Left forelimb (tissue), 1 donor: ENCODE measurements at regions not wholly inside any gene's neighbourhood (a gene's known extent, or its start where the extent isn't known, plus 50 kb on each side); places are given as distances from the start of the nearest gene placed in this dataset.

Experiments
- DNase-seq: peaks from one replicate; pipeline ENCODE4 v3.0.0-alpha.2; 2018; ENCODE audit warnings: low spot score

DNA sequence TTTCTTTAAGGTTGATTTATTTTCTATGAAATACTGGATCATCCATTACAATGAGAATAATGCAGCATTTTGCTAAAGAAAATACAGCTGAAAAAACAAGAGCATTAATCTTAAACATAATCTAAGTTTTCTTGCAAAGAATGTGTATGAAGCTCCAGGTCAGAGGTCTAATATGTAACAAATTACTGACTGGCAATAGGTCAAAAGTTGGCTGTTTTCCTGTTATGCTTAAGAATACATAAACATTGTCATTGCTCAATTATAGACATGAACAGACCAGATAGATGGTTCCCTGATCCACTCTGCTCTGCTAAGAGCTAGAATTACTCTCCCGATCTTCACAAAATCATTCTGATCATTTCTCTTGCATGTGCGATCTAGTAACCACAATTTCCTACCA lies 718.6 kb downstream of the PDHA2 start:
- no peak for DNase-seq

DNA sequence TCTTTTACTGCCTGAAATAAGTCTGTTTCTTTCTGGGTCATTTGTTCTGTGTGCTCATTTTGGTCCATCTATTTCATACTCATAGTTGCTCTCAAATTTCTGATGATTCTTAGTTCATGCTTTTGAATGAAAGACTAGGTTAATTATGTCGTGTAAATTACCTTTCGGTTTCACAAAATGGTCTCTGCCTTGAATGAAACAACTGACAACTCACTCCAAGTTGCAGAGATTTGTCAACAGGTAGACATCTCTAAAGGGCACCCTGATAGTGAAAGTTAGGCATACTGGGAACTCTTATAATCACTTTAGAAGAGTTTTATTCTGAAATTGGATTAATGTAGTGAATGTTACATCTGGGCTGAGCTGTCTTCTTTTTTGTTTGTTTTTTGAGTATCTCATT lies 726.9 kb downstream of the PDHA2 start:
- DNase-seq, result no peak

DNA sequence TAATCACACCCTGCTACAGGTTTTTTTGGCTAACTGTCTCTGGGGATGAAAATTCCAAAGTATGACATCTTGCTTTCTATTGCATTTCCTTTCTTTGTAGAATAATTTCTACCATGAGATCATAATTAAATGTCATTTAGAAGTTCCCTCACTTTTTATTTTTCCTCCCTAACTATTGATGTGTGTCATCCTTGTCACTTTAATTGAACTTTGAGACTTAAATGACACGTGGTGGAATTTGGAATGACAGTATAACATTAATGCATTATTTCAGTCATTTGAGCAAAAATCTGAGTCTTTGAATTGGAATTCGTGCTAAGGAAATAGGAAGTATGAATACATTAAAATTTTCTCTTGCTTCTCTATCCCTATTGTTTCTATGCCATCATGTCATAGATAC lies 745.4 kb downstream of the PDHA2 start:
- no peak for DNase-seq

- no peak for DNase-seq
Measured at GRCh38 chr4:96593422-96593821, 753.5 kb downstream of the PDHA2 start.

DNA sequence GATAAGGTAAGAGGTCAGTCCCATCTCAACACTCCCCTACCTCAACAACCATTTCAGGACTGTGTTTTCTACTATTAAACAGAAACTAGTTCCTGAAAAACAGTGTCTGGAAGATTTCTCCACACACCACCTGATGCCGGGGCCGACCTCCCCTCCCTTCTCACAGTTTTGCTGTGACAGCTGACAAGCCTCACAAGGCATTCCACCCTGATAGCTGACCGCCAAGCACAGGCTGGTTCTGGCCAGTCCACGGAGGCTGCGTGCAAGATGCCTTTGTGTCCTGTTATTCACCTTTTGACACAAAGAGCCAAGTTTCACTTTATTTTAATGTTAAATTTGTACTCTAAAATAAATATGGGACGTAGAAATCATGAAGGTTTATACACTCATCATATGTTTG lies 758.6 kb downstream of the PDHA2 start:
- no peak for DNase-seq

GRCh38 chr4:96599752-96600151 lies 759.9 kb downstream of the PDHA2 start:
- DNase-seq, result no peak

GRCh38 chr4:96602661-96603060 lies 762.8 kb downstream of the PDHA2 start:
- no peak for DNase-seq

GRCh38 chr4:96603641-96604040 lies 763.7 kb downstream of the PDHA2 start:
- DNase-seq, result no peak

GRCh38 chr4:96606451-96606850 lies 766.6 kb downstream of the PDHA2 start:
- DNase-seq, result no peak

- DNase-seq, result no peak
Measured at GRCh38 chr4:96626023-96626422, 786.1 kb downstream of the PDHA2 start.

- no peak for DNase-seq
Measured at GRCh38 chr4:96630839-96631238, 790.9 kb downstream of the PDHA2 start.

DNA sequence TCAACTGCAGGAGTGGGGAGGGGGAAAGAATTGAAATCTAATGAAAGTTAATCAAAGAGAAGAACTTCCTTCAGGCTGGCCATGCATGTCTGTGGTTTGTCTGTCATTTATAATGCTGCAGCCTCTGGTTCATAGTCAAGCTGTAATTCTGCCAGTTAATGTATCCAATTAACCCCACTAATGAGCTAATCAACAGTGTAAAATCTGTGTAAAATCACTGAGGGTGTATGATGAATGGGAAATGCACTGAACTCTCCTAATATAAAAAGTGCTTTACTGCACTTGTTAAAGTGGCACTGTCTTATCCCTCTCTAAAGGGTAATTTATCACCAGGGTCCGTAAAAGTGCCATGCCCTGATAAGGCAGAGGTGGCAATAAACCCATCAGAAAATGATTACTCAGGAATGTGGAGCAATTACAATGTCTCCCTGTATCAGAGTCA lies 798.1 kb downstream of the PDHA2 start:
- DNase-seq, result no peak

DNA sequence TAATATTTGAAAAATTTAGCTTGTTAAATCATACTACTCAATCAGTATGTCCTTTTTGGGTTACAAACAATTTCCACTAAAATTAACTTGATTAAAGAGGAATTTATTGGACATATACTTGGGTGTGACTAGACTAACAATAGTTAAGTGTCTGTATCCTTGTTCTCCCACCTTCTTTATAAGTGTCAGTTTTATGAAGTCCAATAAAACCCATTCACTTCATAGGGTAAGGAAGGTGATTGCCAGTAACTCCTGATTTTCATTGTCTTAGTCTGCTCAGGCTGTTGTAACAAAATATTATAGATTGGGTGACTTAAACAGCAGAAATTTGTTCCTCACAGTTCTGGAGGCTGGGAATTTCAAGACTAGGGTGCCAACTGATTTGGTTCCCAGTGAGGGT lies 800.0 kb downstream of the PDHA2 start:
- DNase-seq, result no peak

DNA sequence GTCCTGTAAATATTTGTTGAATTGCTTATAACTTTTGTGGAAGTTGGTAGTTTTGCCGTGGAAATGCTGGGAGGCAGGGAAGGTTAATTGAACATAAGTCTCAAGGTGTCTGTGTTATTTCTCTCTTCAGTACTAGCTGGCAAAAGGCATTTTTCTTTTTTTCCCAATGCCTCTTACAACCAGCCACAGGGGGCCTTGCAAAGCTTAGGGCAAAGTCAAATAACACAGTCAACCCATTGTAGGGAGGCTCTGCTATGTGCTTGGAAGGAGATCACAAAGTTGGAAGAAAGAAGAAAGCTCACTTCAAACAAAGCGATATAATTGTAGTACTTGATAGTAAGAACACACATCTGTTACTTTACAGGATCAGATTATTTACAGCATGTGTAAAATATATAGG lies 802.6 kb downstream of the PDHA2 start:
- no peak for DNase-seq

- DNase-seq, result no peak
Measured at GRCh38 chr4:96646146-96646545, 806.3 kb downstream of the PDHA2 start.

DNA sequence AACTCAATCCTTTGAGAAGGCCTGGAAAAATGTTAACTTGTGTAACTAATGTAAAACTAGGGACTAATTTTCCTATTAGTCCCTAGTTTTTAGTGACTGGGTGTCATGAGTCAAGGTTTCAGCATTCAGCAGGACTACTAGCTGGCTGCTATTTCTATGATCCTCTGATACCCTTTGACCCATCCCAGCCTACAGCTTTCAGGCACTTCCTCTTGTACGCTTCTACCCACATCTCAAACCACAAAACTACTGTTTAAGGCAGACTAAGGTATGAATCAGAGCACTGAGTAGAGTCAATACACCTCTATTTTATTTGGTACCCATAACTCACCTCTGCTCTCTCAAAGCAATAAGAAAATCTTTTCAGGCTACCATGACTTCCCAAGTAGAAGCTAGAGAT lies 809.6 kb downstream of the PDHA2 start:
- DNase-seq, result no peak

DNA sequence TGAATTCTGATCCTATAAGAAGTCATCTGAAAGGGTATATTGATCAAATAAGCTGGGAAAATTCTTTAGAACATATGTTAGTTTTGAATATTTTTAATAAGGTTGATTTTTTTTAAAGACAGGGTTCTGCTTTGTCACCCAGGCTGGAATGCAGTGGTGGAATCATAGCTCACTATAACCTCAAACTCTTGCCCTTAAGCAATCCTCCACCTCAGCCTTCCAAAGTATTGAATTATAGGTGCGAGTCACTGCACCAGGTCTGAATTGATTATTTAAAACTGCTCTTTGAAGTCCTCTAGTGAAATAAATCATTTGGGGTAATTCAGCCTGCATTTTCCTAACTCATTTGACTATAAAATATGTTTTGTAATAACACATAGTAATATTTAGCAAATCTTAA lies 812.3 kb downstream of the PDHA2 start:
- no peak for DNase-seq

- DNase-seq, result no peak
Measured at GRCh38 chr4:96652821-96653220, 812.9 kb downstream of the PDHA2 start.

DNA sequence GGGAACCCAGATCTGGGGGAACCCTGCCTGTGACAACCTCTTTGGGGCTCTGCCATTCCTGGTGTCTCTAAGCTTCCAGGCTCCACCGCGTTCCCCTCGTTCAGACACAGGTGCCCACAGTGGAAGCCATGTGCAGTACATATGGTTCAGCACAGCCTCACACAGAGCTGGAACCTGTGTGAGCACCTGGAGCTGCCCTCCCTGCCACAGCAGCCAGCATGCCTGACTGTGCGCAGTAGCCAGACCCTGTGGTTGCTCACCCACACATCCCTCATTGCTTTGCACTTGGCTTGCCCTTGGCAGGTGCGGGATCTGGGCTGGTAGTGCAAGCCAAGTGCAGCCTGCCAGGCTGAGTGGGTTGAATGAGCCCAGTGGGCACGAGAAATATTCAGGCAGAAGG lies 814.2 kb downstream of the PDHA2 start:
- no peak for DNase-seq

DNA sequence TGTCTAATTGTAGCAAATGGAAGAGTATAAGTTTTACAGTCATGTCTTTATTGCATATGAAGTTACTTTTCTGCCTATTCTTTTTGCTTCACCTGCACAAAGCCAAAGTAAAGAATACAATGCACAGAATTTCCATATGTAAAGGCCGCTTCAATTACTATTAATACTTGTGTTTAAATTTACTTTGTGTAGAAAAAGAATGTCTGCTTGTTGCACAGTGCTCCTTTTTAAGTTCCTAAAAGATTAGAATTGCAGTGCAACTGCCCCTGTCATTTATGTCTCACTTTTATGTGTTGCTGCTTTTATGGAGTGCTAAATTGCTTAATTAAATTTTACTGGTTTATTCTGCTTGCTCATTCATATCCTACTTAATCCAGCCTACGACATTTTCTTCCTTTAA lies 830.5 kb downstream of the PDHA2 start:
- no peak for DNase-seq

DNA sequence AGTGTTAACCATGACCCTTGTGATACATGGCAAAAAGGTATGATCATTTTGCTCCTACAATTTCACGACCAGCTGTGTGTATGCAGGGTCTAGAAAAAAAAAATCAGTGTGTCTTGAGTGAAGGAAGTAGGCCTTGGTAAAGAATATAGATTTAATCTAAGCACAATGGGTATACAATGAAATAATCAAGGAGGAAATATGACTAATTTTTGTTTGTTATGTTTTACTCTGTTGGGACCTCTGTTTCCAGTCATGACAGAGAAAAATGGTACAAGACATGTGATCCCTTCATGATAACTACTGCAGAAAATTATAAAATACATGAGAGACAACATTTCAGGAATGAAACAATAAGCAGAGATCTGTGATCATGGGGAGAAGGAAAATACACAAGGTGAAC lies 835.5 kb downstream of the PDHA2 start:
- no peak for DNase-seq

GRCh38 chr4:96675896-96676295 lies 836.0 kb downstream of the PDHA2 start:
- DNase-seq, result no peak

GRCh38 chr4:96676754-96677435 lies 837.0 kb downstream of the PDHA2 start:
- DNase-seq, result no peak

DNA sequence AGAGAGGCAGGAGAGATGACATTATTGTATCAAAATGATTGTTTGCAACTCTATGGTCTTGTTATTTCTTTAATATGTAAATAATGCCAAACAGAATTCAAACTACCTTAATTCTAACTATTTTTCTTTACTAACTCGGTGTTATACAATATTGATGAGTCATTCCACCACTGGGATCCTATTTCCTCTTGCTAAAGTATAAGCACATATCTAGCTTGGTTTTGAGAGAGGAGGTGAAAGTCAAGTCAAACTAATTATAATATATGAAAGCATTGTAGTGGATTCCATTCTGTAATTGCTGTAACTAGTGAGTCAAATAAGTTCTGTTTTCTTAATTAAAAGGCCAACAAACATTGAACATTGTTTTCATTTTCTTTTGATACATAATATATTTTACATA lies 837.6 kb downstream of the PDHA2 start:
- DNase-seq, result no peak

DNA sequence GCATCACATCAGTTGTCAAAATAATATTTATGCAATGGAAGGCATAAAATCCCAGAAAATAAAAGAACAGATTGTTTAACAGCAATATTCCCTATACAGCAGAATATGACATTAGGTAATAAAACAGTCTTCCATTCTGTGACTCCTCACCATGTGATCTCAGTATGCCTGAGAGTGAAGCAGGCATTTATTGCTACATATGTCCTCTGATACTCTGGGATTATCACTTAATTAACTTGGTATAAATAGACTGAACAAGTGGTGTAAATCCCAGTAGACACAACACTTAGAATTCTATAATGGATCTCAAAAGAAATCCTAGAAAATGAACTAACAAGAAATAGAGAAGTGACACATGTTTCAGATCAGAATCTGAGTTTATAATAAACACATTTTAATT lies 841.3 kb downstream of the PDHA2 start:
- no peak for DNase-seq
